ENCODE measurements at regions not wholly inside any gene's neighbourhood (a gene's known extent, or its start where the extent isn't known, plus 50 kb on each side); places are given as distances from the start of the nearest gene placed in this dataset.

GRCh38 chr6:19444481-19444880 lies 392.7 kb upstream of the ID4 start:
- CTCF ChIA-PET, result no interaction called here
- H3K4me2 ChIP-seq (ENCODE audit: low read length), result peak overlapping the region; percentile 14; the same call in 1 of the 2 replicates
- H3K4me3 ChIP-seq (ENCODE audit: low read length), result no peak overlapping the region
- H3K9me3 ChIP-seq (ENCODE audit: low read length), result no peaks in the 10 kb centered on the region
- H3K79me2 ChIP-seq (ENCODE audit: low read length), result no peaks in the 10 kb centered on the region
- no peaks in the 10 kb centered on the region for H3F3A ChIP-seq (ENCODE audit: low read length, unreplicated experiment)
- H3K9ac ChIP-seq (ENCODE audit: low read length), result no peak overlapping the region
- peaks cover 18% of the 10 kb centered on the region for H3K4me1 ChIP-seq (ENCODE audit: insufficient read depth, low read length)
- no peak overlapping the region for H3K27ac ChIP-seq (ENCODE audit: low read length)
- peak; percentile 92 for ATAC-seq
- no peaks in the 10 kb centered on the region for H3K36me3 ChIP-seq (ENCODE audit: low read depth, low read length)
- H3K27me3 ChIP-seq (ENCODE audit: low read length), result no peaks in the 10 kb centered on the region
- no peaks in the 10 kb centered on the region for H4K20me1 ChIP-seq (ENCODE audit: low read length)
- no TSS peak for BruUV-seq (replicated peaks)
- intact Hi-C loops (cut with micrococcal nuclease), result loop anchor here (1.0 kb wide), 1 partner anchor 27 kb away; no protein-coding TSS in a partner anchor
- POLR2A ChIA-PET (ENCODE audit: unreplicated experiment), result no interaction called here
- H2AFZ ChIP-seq (ENCODE audit: low read length), result no peak overlapping the region
- H3K9me2 ChIP-seq (replicated peaks; ENCODE audit: low read length), result no peaks in the 10 kb centered on the region
- DNase-seq, result peak; percentile 74
- no peak for TF ChIP-seq EZH2phosphoT487 (IDR thresholded peaks at IDR 0.05; ENCODE audit: borderline replicate concordance, low read length)
- no peak for TF ChIP-seq CTCF (conservative IDR thresholded peaks at IDR 0.05; ENCODE audit: low read depth, low read length)
- TF ChIP-seq EZH2 (IDR thresholded peaks at IDR 0.05; ENCODE audit: low read length, unreplicated experiment), result no peak

- H3K9ac ChIP-seq (ENCODE audit: low read length), result no peak overlapping the region
- CTCF ChIA-PET, result no interaction called here
Observed at GRCh38 chr6:19446570-19446969, 390.6 kb upstream of the ID4 start.

More at GRCh38 chr6:19446570-19446969, 390.6 kb upstream of the ID4 start:
- Histone ChIP-seq H3K4me2 (ENCODE audit: low read length) (no peak overlapping the region), H3F3A (ENCODE audit: low read length, unreplicated experiment) (no peaks in the 10 kb centered on the region), H3K9me3 (ENCODE audit: low read length) (no peaks in the 10 kb centered on the region), H3K4me1 (ENCODE audit: insufficient read depth, low read length) (peaks cover 18% of the 10 kb centered on the region), H3K79me2 (ENCODE audit: low read length) (no peaks in the 10 kb centered on the region), H3K27ac (ENCODE audit: low read length) (no peak overlapping the region), H3K27me3 (ENCODE audit: low read length) (no peaks in the 10 kb centered on the region), H4K20me1 (ENCODE audit: low read length) (no peaks in the 10 kb centered on the region), H3K4me3 (ENCODE audit: low read length) (no peak overlapping the region), H3K36me3 (ENCODE audit: low read depth, low read length) (no peaks in the 10 kb centered on the region), H2AFZ (ENCODE audit: low read length) (no peak overlapping the region), H3K9me2 (replicated peaks; ENCODE audit: low read length) (no peaks in the 10 kb centered on the region)
- POLR2A ChIA-PET (ENCODE audit: unreplicated experiment), result interaction anchor here (0.6 kb wide), 1 partner anchor 15 kb away, joined by 4 read pairs; no protein-coding TSS in a partner anchor
- BruUV-seq (replicated peaks), result no TSS peak
- ATAC-seq, result no peak
- intact Hi-C loops (cut with micrococcal nuclease), result no loop called here
- peak; percentile 58 for DNase-seq
- TF ChIP-seq CTCF (conservative IDR thresholded peaks at IDR 0.05; ENCODE audit: low read depth, low read length) (no peak), EZH2phosphoT487 (IDR thresholded peaks at IDR 0.05; ENCODE audit: borderline replicate concordance, low read length) (no peak), EZH2 (IDR thresholded peaks at IDR 0.05; ENCODE audit: low read length, unreplicated experiment) (no peak)

Data from PC-3 (cell line).